ENCODE measurements at regions not wholly inside any gene's neighbourhood (a gene's known extent, or its start where the extent isn't known, plus 50 kb on each side); places are given as distances from the start of the nearest gene placed in this dataset.

DNA sequence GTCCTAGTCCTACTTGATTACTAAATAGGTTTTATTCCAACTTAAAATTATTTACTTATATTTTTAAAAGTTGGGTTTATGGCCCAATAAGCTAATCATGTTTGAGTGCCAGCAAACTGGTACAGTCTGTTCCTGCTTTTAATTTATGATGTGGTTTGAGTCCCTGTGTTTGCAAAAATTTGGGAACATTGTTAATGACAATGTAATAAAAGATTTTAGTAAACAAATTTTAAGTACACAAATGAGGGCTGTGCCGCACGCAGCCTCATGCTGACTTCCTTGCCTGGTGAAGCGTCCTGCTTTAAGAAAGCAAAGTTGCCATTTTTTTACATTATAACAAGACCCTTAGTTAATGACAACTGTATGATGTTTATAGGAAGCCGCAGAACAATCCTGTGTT lies 96.8 kb upstream of the MAP1B start:
- no peak overlapping the region for H4K91ac ChIP-seq (ENCODE audit: insufficient read depth, low read depth, low read length)
- ChIA-PET CTCF (no interaction called here), POLR2A (ENCODE audit: unreplicated experiment) (no interaction called here)
- no peaks in the 10 kb centered on the region for H3K79me1 ChIP-seq (ENCODE audit: low read depth in 1 of 2, low read length in 2 of 2)
- H2BK120ac ChIP-seq (ENCODE audit: low read depth, low read length), result no peak overlapping the region
- intact Hi-C loops (cut with micrococcal nuclease), result no loop called here
- H2BK15ac ChIP-seq (ENCODE audit: low read depth, low read length), result no peak overlapping the region
- H3K56ac ChIP-seq (ENCODE audit: extremely low read depth, insufficient read depth, low read length), result no peak overlapping the region
- H2AK9ac ChIP-seq (replicated peaks; ENCODE audit: low read depth, low read length, poor library complexity), result no peak overlapping the region
- no TSS peak for BruUV-seq (replicated peaks)
- H4K8ac ChIP-seq (ENCODE audit: low read depth in 2 of 2, low read length in 2 of 2), result no peak overlapping the region
- in situ Hi-C loops (cut with MboI; ENCODE audit: low sequenced_read_pairs), result no loop called here
- H3K36me3 ChIP-seq (ENCODE audit: control insufficient read depth, insufficient read depth, low read length), result no peaks in the 10 kb centered on the region
- no CpG with 5 or more reads among the region's 4 CpGs for WGBS, 2 experiments (ENCODE audit: extremely low coverage in 2 of 2, insufficient read length in 1 of 2)
- H3K9ac ChIP-seq (ENCODE audit: low read depth, low read length), result no peak overlapping the region
- no peak overlapping the region for H3K4ac ChIP-seq (ENCODE audit: low read depth, low read length)
- no peaks in the 10 kb centered on the region for H3K9me3 ChIP-seq (ENCODE audit: control insufficient read depth, insufficient read depth, low read length)
- peaks cover 27% of the 10 kb centered on the region for H3K27me3 ChIP-seq (ENCODE audit: control insufficient read depth, insufficient read depth, low read length)
- dilution Hi-C loops (cut with HindIII; ENCODE audit: low sequenced_read_pairs, unreplicated experiment), result no loop called here
- no peak overlapping the region for H4K5ac ChIP-seq (ENCODE audit: low read depth, low read length)
- H4K20me1 ChIP-seq (ENCODE audit: insufficient read depth, low read length), result no peaks in the 10 kb centered on the region
- no peak overlapping the region for H3K23ac ChIP-seq (ENCODE audit: low read depth, low read length)
- no peak overlapping the region for H3K4me2 ChIP-seq (ENCODE audit: low read depth, low read length)
- no peak overlapping the region for H2BK20ac ChIP-seq (ENCODE audit: low read depth, low read length)
- no peaks in the 10 kb centered on the region for H3K4me1 ChIP-seq (ENCODE audit: control insufficient read depth, insufficient read depth, low read length)
- DNase-seq (no peak), ATAC-seq (ENCODE audit: low read depth) (no peak)
- H3K4me3 ChIP-seq (ENCODE audit: insufficient read depth, low read depth, low read length), result no peak overlapping the region
- TF ChIP-seq RCOR1 (IDR thresholded peaks at IDR 0.05; ENCODE audit: insufficient replicate concordance, low read length) (no peak), USF2 (IDR thresholded peaks at IDR 0.05; ENCODE audit: low read depth, low read length) (no peak), FOS (IDR thresholded peaks at IDR 0.05; ENCODE audit: low read depth, low read length) (no peak)
- no peak overlapping the region for H3K14ac ChIP-seq (replicated peaks; ENCODE audit: low read depth, low read length)
- H3K18ac ChIP-seq (ENCODE audit: low read depth, low read length), result no peak overlapping the region
- H2BK5ac ChIP-seq (ENCODE audit: low read depth, low read length, poor library complexity, severe bottlenecking), result no peak overlapping the region
- H3K9me1 ChIP-seq (ENCODE audit: insufficient read depth, low read length), result 0 out of 2 replicates have a peak, but pooled peaks cover 3% of the 10 kb centered on the region
- H3K27ac ChIP-seq (ENCODE audit: insufficient read depth, low read length), result no peak overlapping the region
- no peak overlapping the region for H2AFZ ChIP-seq (replicated peaks; ENCODE audit: low read length, poor library complexity)
- no peak overlapping the region for H2AK5ac ChIP-seq (ENCODE audit: low read depth, low read length)

Data from IMR-90 (cell line).